Progenitor cell of endocrine pancreas (in vitro differentiated cells): ENCODE measurements at regions not wholly inside any gene's neighbourhood (a gene's known extent, or its start where the extent isn't known, plus 50 kb on each side); places are given as distances from the start of the nearest gene placed in this dataset.

Experiments
- DNase-seq: peaks from one replicate; pipeline ENCODE4 v3.0.0; 2021; ENCODE audit warnings: low spot score; ENCODE audit not compliant: unreplicated experiment
- H3K27ac Mint-ChIP-seq: 2 replicates; pipeline ENCODE4 v1.8.0; 2021; ENCODE audit warnings: mild to moderate bottlenecking, moderate library complexity, mixed read lengths
- H3K27me3 Mint-ChIP-seq: 2 replicates; pipeline ENCODE4 v1.8.0; 2021; ENCODE audit warnings: mixed read lengths
- H3K36me3 Mint-ChIP-seq: 2 replicates; pipeline ENCODE4 v1.8.0; 2022; ENCODE audit warnings: mixed read lengths; ENCODE audit not compliant: insufficient read depth
- H3K4me1 Mint-ChIP-seq: 2 replicates; pipeline ENCODE4 v1.8.0; 2021; ENCODE audit warnings: low read depth, mixed read lengths
- H3K4me3 Mint-ChIP-seq: 2 replicates; pipeline ENCODE4 v1.8.0; 2021; ENCODE audit warnings: low read depth, mild to moderate bottlenecking, moderate library complexity, mixed read lengths
- H3K9me3 Mint-ChIP-seq: 2 replicates; pipeline ENCODE4 v1.8.0; 2021; ENCODE audit warnings: low read depth, mixed read lengths
- CTCF ChIP-seq: fragments of 200-600 bp; sonication (generic); IDR thresholded peaks from one replicate; pipeline ENCODE4 v1.5.0; 2021; ENCODE audit warnings: antibody characterized with exemption, mild to moderate bottlenecking; ENCODE audit not compliant: unreplicated experiment

- Mint-ChIP-seq H3K27ac (no peak overlapping the region), H3K4me3 (no peak overlapping the region), H3K9me3 (no peaks in the 10 kb centered on the region), H3K4me1 (peaks cover 2% of the 10 kb centered on the region), H3K27me3 (peaks cover 76% of the 10 kb centered on the region), H3K36me3 (no peaks in the 10 kb centered on the region)
- DNase-seq = no peak
- no peak for TF ChIP-seq CTCF
Observed at GRCh38 chr12:53887006-53887405, 51.6 kb upstream of the HOXC13 start.

GRCh38 chr12:53887881-53888280 lies 50.8 kb upstream of the HOXC13 start:
- H3K9me3 Mint-ChIP-seq = no peaks in the 10 kb centered on the region
- TF ChIP-seq CTCF = no peak
- peaks cover 2% of the 10 kb centered on the region for H3K4me1 Mint-ChIP-seq
- peaks cover 81% of the 10 kb centered on the region for H3K27me3 Mint-ChIP-seq
- H3K27ac Mint-ChIP-seq = no peak overlapping the region
- no peak overlapping the region for H3K4me3 Mint-ChIP-seq
- no peak for DNase-seq
- H3K36me3 Mint-ChIP-seq = no peaks in the 10 kb centered on the region
